Body of pancreas (tissue), 4 donors: ENCODE measurements at regions not wholly inside any gene's neighbourhood (a gene's known extent, or its start where the extent isn't known, plus 50 kb on each side); places are given as distances from the start of the nearest gene placed in this dataset.

Experiments
- POLR2A ChIP-seq, 3 donors: fragments of 450-650 bp; IDR thresholded peaks; one replicate each; pipeline ENCODE4 v1.6.1; 2016; ENCODE audit warnings: antibody characterized with exemption in 3 of 3, mild to moderate bottlenecking in 2 of 3
- TF ChIP-seq, protein P1 (sequence below), 7 experiments: fragments of 450-650 bp in 4 of 7; fragments of 200-600 bp in 3 of 7; sonication (generic) in 3 of 7; IDR thresholded peaks; one replicate each; pipeline ENCODE4 v1.5.1; 2016 to 2019; ENCODE audit warnings: antibody characterized with exemption in 7 of 7

DNA sequence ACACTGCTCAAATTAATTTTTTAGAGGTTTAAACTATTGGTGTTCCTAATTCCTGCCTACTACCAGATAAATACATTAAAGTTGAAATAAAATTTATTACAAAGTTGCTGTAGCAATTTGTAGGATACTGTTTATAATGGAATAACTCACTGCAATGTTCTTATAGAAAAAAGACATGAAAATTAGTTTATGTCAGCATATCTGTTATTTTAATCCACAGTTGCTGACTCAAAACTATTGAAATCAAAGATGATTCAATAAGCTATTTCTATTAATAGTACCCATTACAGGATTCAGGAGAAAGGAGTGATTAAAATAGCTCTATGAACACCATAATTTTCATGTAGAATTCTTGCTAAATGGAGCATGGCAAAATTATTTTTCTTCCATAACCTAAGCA lies 764.4 kb upstream of the NUDT12 start:
- TF ChIP-seq, protein P1, sequence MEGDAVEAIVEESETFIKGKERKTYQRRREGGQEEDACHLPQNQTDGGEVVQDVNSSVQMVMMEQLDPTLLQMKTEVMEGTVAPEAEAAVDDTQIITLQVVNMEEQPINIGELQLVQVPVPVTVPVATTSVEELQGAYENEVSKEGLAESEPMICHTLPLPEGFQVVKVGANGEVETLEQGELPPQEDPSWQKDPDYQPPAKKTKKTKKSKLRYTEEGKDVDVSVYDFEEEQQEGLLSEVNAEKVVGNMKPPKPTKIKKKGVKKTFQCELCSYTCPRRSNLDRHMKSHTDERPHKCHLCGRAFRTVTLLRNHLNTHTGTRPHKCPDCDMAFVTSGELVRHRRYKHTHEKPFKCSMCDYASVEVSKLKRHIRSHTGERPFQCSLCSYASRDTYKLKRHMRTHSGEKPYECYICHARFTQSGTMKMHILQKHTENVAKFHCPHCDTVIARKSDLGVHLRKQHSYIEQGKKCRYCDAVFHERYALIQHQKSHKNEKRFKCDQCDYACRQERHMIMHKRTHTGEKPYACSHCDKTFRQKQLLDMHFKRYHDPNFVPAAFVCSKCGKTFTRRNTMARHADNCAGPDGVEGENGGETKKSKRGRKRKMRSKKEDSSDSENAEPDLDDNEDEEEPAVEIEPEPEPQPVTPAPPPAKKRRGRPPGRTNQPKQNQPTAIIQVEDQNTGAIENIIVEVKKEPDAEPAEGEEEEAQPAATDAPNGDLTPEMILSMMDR (IDR thresholded peaks at IDR 0.05), result no peak
- TF ChIP-seq POLR2A (IDR thresholded peaks at IDR 0.05), result no peak
